CD14-positive monocyte (primary cell): ENCODE measurements at regions not wholly inside any gene's neighbourhood (a gene's known extent, or its start where the extent isn't known, plus 50 kb on each side); places are given as distances from the start of the nearest gene placed in this dataset.

ENCODE experiments used
- DNase-seq, 3 donors: peaks; one replicate each; pipeline ENCODE4 v3.0.0-alpha.2; 2011 to 2022
- H2AFZ ChIP-seq: 2 replicates; pipeline ENCODE4 v1.6.0; 2012; ENCODE audit warnings: mild to moderate bottlenecking, low read depth, low read length, inconsistent platforms; ENCODE audit not compliant: insufficient read depth, poor library complexity, severe bottlenecking
- H3K27ac ChIP-seq, 2 donors: 1 replicate in 1 of 2; 2 replicates in 1 of 2; pipeline ENCODE4 v1.5.1; 2012 to 2013; ENCODE audit warnings: low read length in 2 of 2, control low read depth in 1 of 2, inconsistent platforms in 1 of 2, low read depth in 1 of 2, mild to moderate bottlenecking in 1 of 2
- H3K27me3 ChIP-seq, 2 donors: one replicate each; pipeline versions ENCODE4 v1.6.0 to v1.6.1; 2011 to 2013; ENCODE audit warnings: low read length in 2 of 2; ENCODE audit not compliant: control insufficient read depth in 2 of 2, insufficient read depth in 2 of 2
- H3K36me3 ChIP-seq, 2 donors: replicated peaks in 1 of 2; 1 replicate in 1 of 2; 2 replicates in 1 of 2; pipeline versions ENCODE4 v1.5.1 to v1.6.1; 2012 to 2013; ENCODE audit warnings: low read length in 2 of 2, control low read depth in 1 of 2, inconsistent platforms in 1 of 2, mild to moderate bottlenecking in 1 of 2; ENCODE audit not compliant: insufficient read depth in 2 of 2, control insufficient read depth in 1 of 2
- H3K4me1 ChIP-seq, 2 donors: 1 replicate in 1 of 2; 2 replicates in 1 of 2; pipeline versions ENCODE4 v1.5.1 to v1.6.1; 2012 to 2013; ENCODE audit warnings: low read length in 2 of 2, control low read depth in 1 of 2, inconsistent platforms in 1 of 2, mild to moderate bottlenecking in 1 of 2, moderate library complexity in 1 of 2; ENCODE audit not compliant: insufficient read depth in 2 of 2, control insufficient read depth in 1 of 2
- H3K4me2 ChIP-seq: replicated peaks from 2 replicates; pipeline ENCODE3; 2012; ENCODE audit warnings: low read length, moderate library complexity, mild to moderate bottlenecking; ENCODE audit not compliant: poor library complexity, severe bottlenecking; ENCODE audit errors: extremely low read depth
- H3K4me3 ChIP-seq, 3 experiments: fragments of 200-600 bp in 1 of 3; sonication (generic) in 1 of 3; replicated peaks in 1 of 3; 1 replicate in 2 of 3; 2 replicates in 1 of 3; pipeline ENCODE4 v1.5.1; 2011 to 2013; ENCODE audit warnings: low read length in 3 of 3, mild to moderate bottlenecking in 3 of 3, control low read depth in 2 of 3, low read depth in 2 of 3, inconsistent platforms in 1 of 3, moderate library complexity in 1 of 3
- H3K79me2 ChIP-seq: 2 replicates; pipeline ENCODE4 v1.6.0; 2012; ENCODE audit warnings: mild to moderate bottlenecking, control low read depth, inconsistent platforms, low read length, moderate library complexity; ENCODE audit not compliant: insufficient read depth
- H3K9ac ChIP-seq: 2 replicates; pipeline ENCODE4 v1.6.0; 2017; ENCODE audit warnings: low read length, mild to moderate bottlenecking; ENCODE audit not compliant: insufficient read depth, poor library complexity, severe bottlenecking
- H3K9me3 ChIP-seq, 2 donors: replicated peaks in 1 of 2; 1 replicate in 1 of 2; 2 replicates in 1 of 2; pipeline versions ENCODE4 v1.5.1 to v1.6.1; 2012 to 2013; ENCODE audit warnings: low read length in 2 of 2, control low read depth in 1 of 2; ENCODE audit not compliant: control insufficient read depth in 1 of 2, insufficient read depth in 1 of 2
- H4K20me1 ChIP-seq: 2 replicates; pipeline ENCODE4 v1.6.0; 2012; ENCODE audit warnings: mild to moderate bottlenecking, low read length, control low read depth, moderate library complexity; ENCODE audit not compliant: insufficient read depth
- H3K27ac Mint-ChIP-seq, 7 donors: one replicate each; pipeline ENCODE4 v1.8.0; 2020; ENCODE audit warnings: mild to moderate bottlenecking in 7 of 7, mixed read lengths in 7 of 7, moderate library complexity in 6 of 7, inconsistent platforms in 2 of 7
- H3K27me3 Mint-ChIP-seq, 3 donors: one replicate each; pipeline ENCODE4 v1.8.0; 2021 to 2022; ENCODE audit warnings: low read depth in 3 of 3, mild to moderate bottlenecking in 3 of 3, mixed read lengths in 3 of 3, moderate library complexity in 3 of 3, inconsistent platforms in 1 of 3
- H3K36me3 Mint-ChIP-seq, 2 donors: one replicate each; pipeline ENCODE4 v1.8.0; 2020; ENCODE audit warnings: mixed read lengths in 2 of 2, inconsistent platforms in 1 of 2, mild to moderate bottlenecking in 1 of 2
- H3K4me1 Mint-ChIP-seq: one replicate; pipeline ENCODE4 v1.8.0; 2020; ENCODE audit warnings: mild to moderate bottlenecking, mixed read lengths
- H3K4me3 Mint-ChIP-seq, 2 donors: one replicate each; pipeline ENCODE4 v1.8.0; 2020; ENCODE audit warnings: mild to moderate bottlenecking in 2 of 2, mixed read lengths in 2 of 2, moderate library complexity in 1 of 2
- H3K9me3 Mint-ChIP-seq, 7 donors: one replicate each; pipeline ENCODE4 v1.8.0; 2020 to 2022; ENCODE audit warnings: mixed read lengths in 7 of 7, mild to moderate bottlenecking in 6 of 7, moderate library complexity in 6 of 7, inconsistent platforms in 2 of 7
- CTCF ChIP-seq: fragments of 200-600 bp; IDR thresholded peaks from one replicate; pipeline ENCODE4 v1.8.0; 2022; ENCODE audit warnings: antibody characterized with exemption, mild to moderate bottlenecking
- WGBS: methylation state at CpG from one replicate; pipeline ENCODE4 v1.1.5; 2013; ENCODE audit warnings: missing lambda C conversion rate; ENCODE audit not compliant: insufficient coverage; 5-methylcytosine and 5-hydroxymethylcytosine counted together
- intact Hi-C, 2 donors: fragments of 100-400 bp; cut with micrococcal nuclease; formaldehyde crosslinking; loops; one replicate each; pipeline versions ENCODE4 v1.15.0 to v1.15.1; 2023

DNA sequence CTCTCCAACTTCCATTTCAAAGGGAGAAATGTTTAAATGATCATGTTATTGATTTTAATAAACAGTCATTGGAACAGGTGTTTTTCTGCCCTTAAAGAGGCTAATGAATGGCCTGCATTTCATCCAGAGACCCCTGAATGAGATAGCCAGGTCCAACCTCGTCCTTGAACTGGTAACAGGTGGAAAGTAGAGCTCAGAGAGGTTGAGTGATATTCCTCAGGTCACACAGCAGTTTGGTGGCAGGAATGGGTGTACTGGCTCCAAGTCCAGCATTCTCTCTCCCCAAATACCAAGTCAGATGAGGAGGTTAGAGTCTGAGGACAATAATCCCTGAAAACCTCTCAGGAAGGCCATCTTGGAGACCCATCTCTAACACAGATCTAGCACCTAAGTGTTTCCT lies 81.7 kb upstream of the ANO1 start:
- H3K9ac ChIP-seq = no peak overlapping the region

GRCh38 chr11:69997352-69997751 lies 80.8 kb upstream of the ANO1 start:
- TF ChIP-seq CTCF = no peak
- peaks cover 0 to 13% (median 9%) of the 10 kb centered on the region in 7 donors for H3K9me3 Mint-ChIP-seq
- WGBS = no CpG with 5 or more reads among the region's 8 CpGs
- Histone ChIP-seq H3K27ac (no peak overlapping the region), H3K79me2 (no peaks in the 10 kb centered on the region), H3K36me3 (no peaks in the 10 kb centered on the region), H4K20me1 (no peaks in the 10 kb centered on the region), H3K9ac (no peak overlapping the region), H3K4me1 (no peaks in the 10 kb centered on the region), H3K27me3 (no peaks in the 10 kb centered on the region), H3K4me3 (no peak overlapping the region), H2AFZ (no peak overlapping the region), H3K9me3 (no peaks in the 10 kb centered on the region), H3K4me2 (no peak overlapping the region)
- DNase-seq = no peak
- H3K4me1 Mint-ChIP-seq = no peaks in the 10 kb centered on the region
- intact Hi-C loops = no loop called here
- H3K4me3 Mint-ChIP-seq = no peak overlapping the region
- H3K27me3 Mint-ChIP-seq = peaks cover 6 to 15% (median 8%) of the 10 kb centered on the region in 3 donors
- peak overlapping the region in 1 of 7 donors; percentile 68 for H3K27ac Mint-ChIP-seq
- no peaks in the 10 kb centered on the region for H3K36me3 Mint-ChIP-seq

More for the DNA sequence above, 81.7 kb upstream of the ANO1 start:
- Histone ChIP-seq H3K27ac (no peak overlapping the region), H3K79me2 (no peaks in the 10 kb centered on the region), H3K4me1 (no peaks in the 10 kb centered on the region), H4K20me1 (no peaks in the 10 kb centered on the region), H3K4me3 (no peak overlapping the region), H2AFZ (no peak overlapping the region), H3K27me3 (no peaks in the 10 kb centered on the region), H3K36me3 (no peaks in the 10 kb centered on the region), H3K4me2 (no peak overlapping the region), H3K9me3 (no peaks in the 10 kb centered on the region)
- no CpG with 5 or more reads among the region's 1 CpG for WGBS
- Mint-ChIP-seq H3K27me3 (peaks cover 6 to 13% (median 8%) of the 10 kb centered on the region in 3 donors), H3K9me3 (peaks cover 0 to 10% (median 9%) of the 10 kb centered on the region in 7 donors), H3K4me1 (no peaks in the 10 kb centered on the region), H3K4me3 (no peak overlapping the region), H3K36me3 (no peaks in the 10 kb centered on the region), H3K27ac (no peak overlapping the region)
- intact Hi-C loops = no loop called here
- no peak for TF ChIP-seq CTCF
- DNase-seq = no peak
